GM19372 (cell line): ENCODE measurements at regions not wholly inside any gene's neighbourhood (a gene's known extent, or its start where the extent isn't known, plus 50 kb on each side); places are given as distances from the start of the nearest gene placed in this dataset.

Source experiments
- ATAC-seq: cut with Tn5 transposase; IDR thresholded peaks from one replicate; pipeline ENCODE4 v1.9.1; 2021; ENCODE audit warnings: mild to moderate bottlenecking, low read depth, moderate library complexity; ENCODE audit not compliant: unreplicated experiment

DNA sequence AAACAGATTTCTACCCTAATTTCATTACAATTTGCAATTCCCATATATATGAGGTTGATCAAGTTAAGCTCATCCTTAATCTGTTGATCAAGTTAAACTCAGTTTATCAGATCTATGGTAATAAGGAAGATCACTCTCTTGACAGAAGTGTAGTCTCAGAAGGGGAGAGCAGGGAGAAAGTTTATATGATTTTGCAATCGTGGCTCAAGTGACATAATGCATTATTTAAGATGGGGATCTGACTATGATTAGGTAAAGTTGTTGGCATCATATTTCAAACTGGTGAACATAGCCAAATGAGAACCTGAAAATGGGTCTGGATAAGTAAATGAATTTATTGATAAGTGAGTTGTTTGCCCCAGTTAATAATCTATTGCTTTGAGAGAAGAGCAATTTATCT is 995.3 kb downstream of the OTOL1 start:
- ATAC-seq: no peak

GRCh38 chr3:162492446-162493081 is 996.0 kb downstream of the OTOL1 start:
- no peak for ATAC-seq

DNA sequence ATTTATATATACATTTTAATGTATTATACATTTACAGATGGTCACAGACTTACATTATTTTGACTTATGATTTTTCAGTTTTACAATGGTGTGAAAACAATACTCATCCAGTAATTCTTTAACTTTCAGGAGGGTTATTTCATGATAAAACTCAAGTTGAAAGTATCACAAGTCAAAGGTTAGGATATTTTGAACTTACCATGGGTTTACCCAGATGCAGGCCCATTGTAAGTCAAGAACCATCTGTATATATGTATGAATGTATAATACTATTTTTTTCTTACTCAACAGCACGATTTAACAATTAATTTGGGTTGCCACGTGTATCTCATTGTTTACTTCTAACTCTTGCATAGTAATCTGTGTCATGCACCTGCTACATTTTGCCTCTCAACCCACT is 1002.0 kb downstream of the OTOL1 start:
- ATAC-seq: no peak

DNA sequence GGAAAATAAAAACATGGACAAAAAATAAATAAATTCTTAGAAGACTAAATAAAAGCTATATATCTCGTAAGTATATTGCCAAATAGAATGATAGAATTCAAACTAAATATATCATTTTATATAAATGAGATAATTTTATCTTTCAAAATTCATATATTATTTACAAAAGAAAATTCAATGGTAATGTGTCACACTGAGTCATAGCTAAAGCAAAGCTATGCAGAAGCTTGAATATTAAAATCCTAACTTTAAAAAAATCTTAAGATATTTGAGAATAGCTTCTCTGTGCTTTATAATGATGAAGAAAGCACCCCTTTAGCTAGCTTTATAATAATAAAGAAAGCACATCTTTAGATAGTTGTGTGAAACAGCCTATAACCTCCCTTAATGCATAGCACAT is 1010.8 kb downstream of the OTOL1 start:
- ATAC-seq: no peak

GRCh38 chr3:162512488-162512887 is 1015.9 kb downstream of the OTOL1 start:
- no peak for ATAC-seq

DNA sequence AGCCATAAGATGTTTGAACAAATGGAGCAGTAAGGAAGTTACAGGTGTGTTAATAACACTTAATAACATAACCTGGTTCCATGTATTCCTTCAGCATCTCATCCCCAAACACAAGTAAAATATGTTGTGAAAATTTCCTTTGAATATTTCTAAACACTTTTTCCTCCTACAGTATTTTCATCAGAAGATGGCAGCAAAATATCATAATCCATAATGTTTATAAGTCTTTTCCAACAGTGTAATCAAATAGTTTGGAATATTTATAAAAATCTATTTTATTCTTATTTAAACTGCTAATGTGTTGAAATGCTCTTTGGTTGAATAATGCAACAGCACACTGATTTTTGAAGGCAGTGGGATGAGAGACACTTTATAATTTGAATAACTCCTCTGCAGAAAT is 1020.5 kb downstream of the OTOL1 start:
- no peak for ATAC-seq

DNA sequence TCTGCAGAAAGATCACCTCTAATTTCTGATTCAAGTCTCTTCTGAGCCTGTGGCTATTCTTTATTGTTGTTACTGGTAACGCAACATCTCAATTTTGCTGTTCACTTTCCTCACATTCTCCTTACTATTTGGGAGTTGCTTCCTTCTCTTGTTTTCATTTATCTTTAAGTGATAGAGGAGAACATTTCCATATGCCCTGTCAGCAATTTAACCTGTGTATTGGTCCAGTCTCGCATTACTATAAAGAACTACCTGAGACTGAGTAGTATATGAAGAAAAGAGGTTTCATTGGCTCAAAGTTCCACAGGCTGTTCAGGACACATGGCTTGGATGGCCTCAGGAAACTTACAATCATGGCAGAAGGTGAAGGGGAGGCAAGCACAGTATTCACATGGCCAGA is 1025.1 kb downstream of the OTOL1 start:
- no peak for ATAC-seq

DNA sequence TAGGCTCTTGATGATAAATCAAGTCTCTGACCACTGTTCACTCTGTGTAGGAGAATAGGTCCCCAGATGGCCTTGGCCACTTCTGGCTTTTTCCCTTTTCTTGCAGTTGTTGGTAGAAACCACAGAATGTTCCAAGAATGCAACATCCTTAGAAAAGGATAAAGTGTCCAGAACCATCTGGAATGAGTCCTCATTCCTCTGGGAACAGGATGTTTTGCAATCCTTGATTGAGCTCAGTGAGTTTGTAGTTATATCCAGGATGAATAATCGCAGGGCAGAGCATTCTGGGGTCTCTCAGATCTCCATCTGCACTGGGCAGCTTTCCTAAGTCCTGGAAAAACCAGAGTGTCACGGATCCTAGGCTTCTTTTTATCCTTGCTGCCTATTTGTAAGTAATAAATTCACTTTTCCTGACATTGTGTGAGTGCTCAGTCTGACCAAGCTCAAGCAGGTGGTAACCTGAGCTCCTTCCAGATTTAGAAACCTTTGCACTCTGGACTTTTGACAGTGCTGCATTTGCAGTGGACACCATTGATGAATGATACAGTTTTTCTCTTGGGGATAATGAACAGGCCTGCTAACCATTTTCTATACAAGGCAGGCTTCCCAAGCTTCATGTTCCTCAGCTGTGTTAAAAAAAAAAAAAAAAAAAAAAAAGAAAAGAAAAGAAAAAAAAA is 1028.6 kb downstream of the OTOL1 start:
- ATAC-seq: no peak

GRCh38 chr3:162525771-162526170 is 1029.2 kb downstream of the OTOL1 start:
- no peak for ATAC-seq

DNA sequence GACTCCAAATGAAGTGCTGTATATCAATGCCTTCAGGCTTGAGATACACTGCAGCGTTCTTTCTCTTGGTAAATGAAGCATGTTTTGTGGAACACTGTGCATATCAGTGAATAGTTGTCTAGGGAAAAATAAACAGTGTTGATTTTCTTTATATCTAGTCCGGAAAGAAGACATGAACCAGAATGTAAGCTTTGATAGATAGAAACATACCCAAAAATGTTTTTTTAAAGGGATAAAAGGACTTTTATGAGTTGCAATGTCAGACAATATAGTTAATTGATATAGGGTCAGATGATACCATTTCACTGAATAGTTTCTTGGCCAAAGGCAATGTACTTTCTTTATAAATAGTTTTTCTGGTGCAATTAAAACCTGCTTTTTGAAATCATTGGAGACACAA is 1037.8 kb downstream of the OTOL1 start:
- no peak for ATAC-seq

- no peak for ATAC-seq
These were observed 1041.9 kb downstream of the OTOL1 start for GRCh38 chr3:162538491-162538890.

GRCh38 chr3:162538906-162539305 is 1042.3 kb downstream of the OTOL1 start:
- ATAC-seq: no peak

- ATAC-seq: no peak
These were observed 1043.8 kb downstream of the OTOL1 start for GRCh38 chr3:162540421-162540820.

DNA sequence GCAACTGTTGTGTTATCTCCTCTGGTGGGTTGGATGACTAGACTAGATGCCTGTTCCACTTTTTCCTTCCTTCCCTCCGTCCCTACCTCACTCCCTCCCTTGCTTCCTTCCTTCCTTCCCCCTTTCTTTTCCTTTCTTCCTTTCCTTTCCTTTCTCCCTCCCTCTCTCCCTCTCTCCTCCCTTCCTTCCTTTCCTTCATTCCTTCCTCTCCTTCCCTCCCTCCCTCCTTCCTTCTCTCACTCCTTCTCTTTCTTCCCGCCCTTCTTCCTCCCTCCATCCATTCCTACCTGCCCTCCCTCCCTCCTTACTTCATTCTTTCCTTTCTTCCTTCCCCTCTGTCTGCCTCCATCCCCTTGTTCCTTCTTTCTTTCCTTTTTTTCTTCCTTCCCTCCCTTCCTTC is 1045.3 kb downstream of the OTOL1 start:
- ATAC-seq: no peak

DNA sequence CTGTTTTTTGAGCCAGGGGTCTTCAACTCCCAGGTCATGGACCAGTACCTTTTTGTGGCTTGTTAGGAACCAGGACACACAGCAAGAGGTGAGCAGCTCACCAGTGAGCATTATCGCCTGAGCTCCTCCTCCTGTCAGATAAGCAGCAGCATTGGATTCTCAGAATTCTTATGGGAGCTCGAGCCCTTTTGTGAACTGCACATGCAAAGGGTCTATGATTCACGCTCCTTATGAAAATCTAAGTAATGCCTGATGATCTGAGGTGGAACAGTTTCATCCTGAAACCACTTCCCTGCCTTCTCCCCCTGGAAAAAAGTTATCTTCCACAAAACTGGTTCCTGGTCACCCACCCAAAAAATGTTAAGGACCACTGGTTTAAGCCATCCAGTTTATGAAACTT is 1047.6 kb downstream of the OTOL1 start:
- no peak for ATAC-seq

- ATAC-seq: no peak
These were observed 1050.3 kb downstream of the OTOL1 start for GRCh38 chr3:162546910-162547309.

DNA sequence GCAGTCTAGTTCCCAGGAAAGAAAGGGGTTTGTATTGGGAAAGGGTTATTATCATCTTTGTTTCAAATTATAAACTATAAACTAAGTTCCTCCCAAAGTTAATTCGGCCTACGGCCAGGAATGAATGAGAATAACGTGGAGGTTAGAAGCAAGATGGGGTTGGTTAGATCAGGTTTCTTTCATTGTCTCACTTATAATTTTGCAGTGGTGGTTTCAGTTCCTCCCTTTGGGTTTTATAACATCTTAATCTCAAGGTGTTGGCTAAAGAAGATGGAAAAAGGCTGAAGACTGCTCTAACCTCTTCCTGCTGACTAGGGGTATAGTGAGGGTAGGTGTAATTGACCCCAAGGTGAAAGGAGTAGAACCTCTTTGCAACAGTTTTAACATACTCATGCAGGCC is 1050.7 kb downstream of the OTOL1 start:
- ATAC-seq: no peak

GRCh38 chr3:162555761-162556160 is 1059.2 kb downstream of the OTOL1 start:
- no peak for ATAC-seq

GRCh38 chr3:162558016-162558415 is 1061.4 kb downstream of the OTOL1 start:
- no peak for ATAC-seq

DNA sequence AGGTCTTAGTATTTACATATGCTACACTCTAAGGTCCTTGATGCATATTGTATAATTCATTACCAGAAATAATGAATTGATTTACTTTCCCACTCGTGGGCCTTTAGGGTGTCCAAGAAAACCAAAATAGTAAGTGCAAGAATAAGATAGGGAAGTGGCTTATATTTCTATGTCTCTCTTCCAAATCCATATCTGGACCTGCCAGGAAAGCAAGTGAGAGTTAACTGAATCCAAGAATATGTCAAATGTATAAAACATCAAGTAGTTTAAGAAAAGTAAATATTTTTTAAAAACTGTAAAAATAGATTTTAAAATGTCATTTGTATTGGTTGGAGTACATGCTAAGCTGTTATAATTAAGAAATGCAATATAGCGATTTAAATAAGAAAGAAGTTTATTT is 1072.1 kb downstream of the OTOL1 start:
- no peak for ATAC-seq

GRCh38 chr3:162569314-162569713 is 1072.7 kb downstream of the OTOL1 start:
- no peak for ATAC-seq

GRCh38 chr3:162584986-162585385 is 1088.4 kb downstream of the OTOL1 start:
- ATAC-seq: no peak
